Activated naive CD8-positive, alpha-beta T cell treated with anti-CD3 and anti-CD28 coated beads, Interleukin-2, amount 50 U/mL, for 16 hours (primary cell): ENCODE measurements at regions not wholly inside any gene's neighbourhood (a gene's known extent, or its start where the extent isn't known, plus 50 kb on each side); places are given as distances from the start of the nearest gene placed in this dataset.

Experiments used
- DNase-seq: peaks from one replicate; pipeline ENCODE4 v3.0.0-alpha.2; 2020; ENCODE audit warnings: low read depth, low spot score

DNA sequence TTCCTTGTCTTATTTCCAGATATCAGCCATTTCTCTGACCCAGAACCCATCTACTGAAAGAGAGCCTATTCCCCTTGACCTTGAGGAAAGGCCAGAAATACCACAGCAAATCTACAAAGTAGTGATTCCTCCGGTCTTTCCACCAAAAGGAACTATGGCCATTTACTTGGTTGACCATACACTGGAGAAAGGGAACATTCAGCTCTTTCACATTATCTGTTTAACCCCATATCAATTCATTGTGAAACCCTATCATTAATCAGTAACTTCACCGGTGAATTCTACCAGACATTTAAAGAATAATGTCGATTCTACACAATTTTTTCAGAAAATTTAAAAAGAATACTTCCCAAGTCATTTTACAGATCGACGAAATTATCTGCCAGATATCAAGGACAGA is 265.7 kb upstream of the CLEC14A start:
- no peak for DNase-seq

DNA sequence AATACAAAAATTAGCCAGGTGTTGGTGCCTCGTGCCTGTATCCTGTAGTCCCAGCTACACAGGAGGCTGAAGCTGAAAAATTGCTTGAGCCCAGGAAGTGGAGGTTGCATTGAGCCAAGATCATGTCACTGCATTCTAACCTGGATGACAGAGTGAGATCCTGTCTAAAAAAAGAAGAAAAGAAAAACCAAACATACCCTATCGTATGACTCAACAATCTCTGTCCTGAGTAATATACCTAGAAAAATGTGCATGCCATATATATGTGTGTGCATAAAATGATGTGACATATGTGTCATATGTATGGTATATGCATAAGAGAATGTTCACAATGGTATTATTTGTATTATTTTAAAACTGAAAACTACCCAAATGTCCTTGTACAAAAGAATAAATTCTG is 261.5 kb upstream of the CLEC14A start:
- no peak for DNase-seq

DNA sequence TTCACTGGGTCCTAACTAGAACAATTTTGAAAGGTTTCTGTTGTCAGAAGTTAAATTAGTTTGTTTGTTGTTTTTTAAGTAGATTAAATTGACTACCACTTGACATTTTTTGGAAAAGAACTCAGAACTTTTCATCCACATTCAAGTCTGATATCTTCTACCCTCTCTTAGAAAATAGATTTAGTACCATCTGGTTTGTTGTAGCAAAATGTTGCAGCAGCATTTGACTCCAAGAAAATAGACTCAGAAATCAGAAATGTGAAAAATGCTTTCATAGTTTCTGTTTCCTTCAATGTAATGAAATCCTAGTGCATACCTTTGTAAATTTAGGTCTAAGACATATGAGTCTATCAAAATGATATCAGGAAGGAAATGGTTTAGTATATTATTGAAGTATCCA is 256.3 kb upstream of the CLEC14A start:
- DNase-seq = no peak

DNA sequence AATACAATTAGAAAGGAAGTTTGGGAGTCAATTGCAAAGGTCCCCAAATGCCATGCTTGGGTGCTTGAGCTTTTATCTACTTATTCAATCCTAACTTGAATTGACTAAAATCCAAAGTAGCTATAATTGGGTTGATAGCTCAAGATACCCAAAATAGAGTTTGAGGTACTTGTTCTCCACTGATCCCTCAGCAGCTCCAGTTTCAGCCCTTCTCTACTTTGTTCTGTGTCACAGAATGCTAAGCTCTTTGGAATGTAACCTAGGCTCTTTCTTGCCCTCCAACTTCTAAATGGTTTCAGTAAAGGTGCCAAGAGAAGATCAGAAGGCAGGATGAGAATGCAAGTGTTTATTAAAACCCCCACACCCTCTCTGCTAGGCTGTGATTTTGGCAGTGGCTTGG is 251.4 kb upstream of the CLEC14A start:
- DNase-seq = no peak

DNA sequence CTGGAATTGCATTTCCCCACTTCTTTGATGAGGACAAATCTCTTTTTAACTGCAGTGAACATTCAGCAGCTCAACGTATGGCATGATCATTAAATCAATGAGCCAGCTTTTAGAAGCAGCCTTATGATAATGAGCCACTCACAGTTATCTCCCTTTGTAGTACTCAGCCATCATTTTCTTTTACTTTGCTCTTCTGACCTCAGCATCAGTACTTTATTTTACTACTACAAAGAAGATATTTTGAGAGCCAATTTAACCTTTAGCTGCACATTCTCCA is 250.0 kb upstream of the CLEC14A start:
- DNase-seq = no peak

DNA sequence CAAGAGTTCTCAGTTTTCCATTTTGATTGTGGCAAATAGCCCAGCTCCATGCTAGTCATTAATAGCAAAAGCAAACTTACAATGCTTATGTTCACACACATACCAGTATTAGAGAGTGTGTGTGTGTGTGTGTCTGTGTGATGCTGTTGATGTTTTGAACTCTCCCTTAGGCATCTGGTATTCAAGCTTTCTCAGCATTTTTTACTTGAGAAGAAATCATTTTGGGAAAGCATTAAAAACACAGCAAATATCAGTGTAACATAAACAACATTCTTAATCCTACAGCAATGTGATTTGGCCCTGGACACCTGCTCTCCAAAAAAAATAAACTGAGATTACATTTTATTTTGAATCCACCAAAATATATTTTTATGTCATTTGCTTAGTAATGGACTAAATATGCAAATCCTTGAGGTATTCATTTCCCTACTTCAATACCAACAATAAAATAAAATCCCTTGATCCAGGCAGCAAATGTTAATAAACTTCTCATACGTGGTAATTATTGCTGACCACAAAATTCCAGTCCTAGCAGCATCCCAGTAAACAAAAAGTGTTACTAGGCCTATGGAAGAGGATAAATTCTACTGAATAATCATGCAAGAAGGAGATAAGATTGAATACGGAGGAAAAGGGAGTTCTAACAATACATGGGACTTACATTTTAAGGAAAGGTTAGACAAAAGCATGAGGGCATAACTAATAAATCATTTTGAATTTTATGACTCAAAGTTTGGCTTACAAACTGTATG is 249.5 kb upstream of the CLEC14A start:
- no peak for DNase-seq

DNA sequence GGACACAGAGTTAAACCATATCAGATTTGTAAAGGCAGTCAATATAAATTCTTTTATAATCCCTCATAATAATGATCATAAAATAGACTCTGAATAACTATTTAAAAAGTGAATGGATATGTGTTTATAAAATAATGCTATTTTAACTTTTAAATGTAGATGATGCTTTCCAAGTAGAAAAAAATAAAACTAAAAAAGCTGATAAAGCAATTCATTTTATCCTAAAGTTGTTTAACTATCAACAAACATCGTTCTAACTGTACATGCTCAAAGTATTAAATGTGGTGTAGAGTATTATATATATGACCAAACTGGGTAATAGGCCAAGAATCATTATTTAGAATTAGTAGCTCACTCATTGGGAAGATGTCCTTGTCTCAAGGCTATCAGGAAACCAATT is 248.3 kb upstream of the CLEC14A start:
- no peak for DNase-seq

DNA sequence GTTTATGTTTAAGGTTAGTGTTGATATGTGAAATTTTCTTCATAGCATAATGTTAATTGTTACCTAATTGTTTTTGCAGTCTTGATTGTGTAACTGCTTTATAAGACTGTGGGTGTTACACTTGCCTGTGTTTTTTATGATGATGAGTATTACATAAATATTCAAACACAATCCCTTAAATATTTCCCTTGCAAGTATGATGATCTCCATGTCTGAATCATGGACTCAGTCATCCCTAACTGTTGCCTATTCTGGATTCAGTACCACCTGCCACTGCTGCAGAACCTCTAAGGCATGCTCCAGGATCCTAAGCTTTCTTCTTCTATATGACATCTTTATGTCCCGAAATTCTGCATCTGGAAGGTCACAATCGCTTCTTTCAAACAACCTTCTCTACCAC is 246.3 kb upstream of the CLEC14A start:
- no peak for DNase-seq

DNA sequence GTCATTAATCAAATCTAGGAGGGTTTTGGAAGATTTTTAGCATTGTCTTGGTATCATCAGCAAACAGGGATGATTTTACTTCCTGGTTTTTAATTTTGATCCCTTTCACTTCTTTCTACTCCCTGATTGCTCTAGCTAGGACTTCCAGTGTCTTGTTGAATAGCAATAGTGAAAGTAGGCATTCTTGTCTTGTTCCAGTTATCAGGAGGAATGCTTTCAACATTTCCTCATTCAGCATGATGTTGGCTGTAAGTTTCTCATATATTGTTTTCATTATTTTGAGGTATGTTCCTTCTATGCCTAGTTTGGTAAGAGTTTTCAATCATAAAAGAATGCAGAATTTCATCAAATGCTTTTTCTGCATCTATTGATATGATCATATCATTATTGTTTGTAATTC is 244.2 kb upstream of the CLEC14A start:
- no peak for DNase-seq

DNA sequence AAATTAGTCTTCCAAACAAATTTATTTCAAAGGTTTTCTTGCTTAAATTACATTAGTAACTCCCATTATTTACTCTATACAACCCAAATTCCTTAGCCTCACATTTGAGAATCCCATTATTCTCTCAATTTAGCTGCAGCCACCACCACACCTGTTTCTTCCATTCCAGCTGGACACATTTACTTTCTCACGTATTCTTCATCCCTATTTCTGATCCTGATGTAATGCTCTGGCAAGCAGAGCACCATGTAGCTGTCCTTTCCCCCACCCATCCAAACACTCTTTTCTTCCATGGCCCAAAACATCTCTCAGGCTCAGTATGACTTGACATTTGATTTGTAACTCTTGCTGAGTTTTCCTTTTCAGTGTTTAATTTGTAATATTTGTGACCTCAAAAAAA is 240.2 kb upstream of the CLEC14A start:
- no peak for DNase-seq

DNA sequence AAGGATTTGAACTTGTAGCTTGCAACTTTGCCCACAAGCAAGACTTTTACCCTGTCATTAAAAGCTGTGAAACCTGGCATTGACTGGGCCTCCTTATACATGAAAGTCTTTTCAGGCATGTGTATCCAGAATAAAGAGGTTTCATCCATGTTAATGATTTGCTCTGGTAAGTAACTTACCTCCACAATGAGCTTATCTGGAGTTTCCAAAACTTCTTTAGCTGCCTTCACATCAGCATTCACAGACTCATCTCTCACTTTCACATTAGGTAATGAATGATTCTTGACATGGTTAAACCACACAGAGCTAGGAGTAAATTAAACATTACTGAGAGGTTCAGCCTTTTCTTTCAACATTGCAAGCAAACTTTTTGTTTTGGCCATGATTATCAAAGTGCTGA is 234.4 kb upstream of the CLEC14A start:
- no peak for DNase-seq

DNA sequence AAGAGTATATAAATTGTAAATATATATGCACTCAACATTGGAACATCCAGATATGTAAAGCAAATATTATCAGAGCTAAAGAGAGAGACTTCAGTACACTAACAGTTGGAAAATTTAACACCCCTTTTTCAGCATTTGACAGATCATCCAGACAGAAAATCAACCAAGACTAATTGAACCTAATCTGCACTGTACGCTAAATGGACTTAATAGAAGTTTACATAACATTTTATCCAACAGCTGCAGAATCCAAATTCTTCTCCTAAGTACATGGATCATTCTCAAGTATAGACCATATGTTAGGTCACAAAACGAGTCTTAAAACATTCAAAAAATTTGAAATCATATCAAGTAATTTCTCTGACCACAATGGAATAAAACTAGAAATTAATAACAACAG is 229.1 kb upstream of the CLEC14A start:
- no peak for DNase-seq

DNA sequence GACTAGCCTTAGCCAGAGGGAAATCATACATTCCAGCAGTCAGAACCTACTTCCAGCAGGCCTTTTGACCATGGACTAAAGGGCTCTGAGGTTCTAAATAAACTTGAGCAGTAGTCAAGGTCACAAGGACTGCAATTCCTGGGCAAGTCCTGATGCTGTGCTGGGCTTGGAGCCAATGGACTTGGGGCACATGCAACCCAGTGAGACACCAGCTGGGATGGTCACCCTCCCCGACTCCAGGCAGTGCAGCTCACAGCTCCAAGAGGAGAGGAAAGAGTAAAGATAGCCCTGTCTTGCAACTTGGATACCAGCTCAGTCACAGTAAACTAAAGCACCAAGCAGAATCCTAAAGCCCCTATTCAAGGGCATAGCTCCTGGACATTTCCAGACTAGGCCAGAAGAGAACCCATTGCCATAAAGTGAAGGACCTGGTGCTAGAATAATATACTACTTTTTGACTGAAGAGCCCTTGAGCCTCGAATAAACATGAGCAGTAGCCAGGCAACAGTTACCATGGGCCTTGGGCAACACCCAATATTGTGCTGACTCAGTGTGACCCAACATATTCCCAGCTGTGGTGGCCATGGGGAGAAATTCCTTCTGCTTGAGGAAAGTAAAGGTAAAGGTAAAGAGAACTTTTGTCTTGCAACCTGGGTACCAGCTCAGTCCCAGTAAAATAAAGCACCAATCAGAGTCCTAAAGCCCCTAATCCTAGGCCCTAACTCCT is 226.2 kb upstream of the CLEC14A start:
- no peak for DNase-seq

DNA sequence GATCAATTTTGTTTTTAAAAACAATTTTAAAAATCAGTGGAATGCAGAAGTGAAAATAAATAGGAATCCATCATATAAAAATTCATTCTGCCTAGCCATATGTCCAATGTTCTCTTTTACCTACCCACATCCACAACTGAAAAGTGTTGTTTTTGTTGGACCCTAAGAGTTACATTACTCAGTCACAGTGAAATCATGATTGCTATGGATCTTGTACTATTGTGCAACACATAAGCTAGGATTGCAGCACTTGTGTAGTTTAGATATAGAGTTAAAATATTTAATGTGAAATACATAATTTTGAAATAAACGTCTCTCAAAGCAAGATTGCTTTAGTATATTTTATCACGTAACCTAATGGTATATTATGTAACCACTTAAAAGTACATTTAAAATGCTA is 213.3 kb upstream of the CLEC14A start:
- no peak for DNase-seq

DNA sequence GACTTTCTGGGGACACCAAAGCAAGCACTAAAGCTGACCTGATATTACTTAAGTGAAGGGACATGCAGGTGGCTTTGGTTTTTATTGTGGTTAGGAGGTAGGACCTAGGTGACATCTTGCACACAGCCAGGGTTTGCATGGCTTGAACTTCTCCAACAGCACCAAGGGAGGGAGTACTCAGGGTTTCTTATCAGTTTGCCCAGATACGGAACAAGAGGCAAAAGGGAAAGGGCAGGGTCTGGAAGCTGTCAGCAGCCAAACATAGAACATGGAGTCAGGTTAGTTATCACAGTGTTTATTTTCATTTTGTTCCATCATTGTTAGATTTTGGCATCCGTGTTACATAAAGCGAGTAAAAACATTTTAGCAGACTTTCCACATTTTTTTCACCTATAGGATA is 186.3 kb upstream of the CLEC14A start:
- DNase-seq = no peak

DNA sequence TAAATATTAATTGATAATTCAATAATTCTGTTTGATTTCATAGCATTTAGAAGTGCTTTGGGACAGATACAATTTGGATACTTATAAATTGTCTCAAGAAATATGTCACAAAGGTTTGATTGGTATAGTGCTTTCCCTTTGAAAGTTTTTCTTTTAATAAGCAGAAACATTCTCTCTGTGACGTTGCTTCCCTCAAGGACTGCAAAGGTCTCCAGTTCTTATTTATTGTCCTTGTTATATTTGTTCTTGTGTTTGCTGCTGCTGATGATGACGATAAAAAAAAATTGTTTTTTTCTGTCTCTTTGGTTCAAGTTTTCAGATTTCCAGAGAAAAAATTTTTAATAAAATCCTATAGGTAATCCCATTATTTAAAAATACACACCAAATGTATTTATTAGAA is 176.3 kb upstream of the CLEC14A start:
- DNase-seq = no peak

DNA sequence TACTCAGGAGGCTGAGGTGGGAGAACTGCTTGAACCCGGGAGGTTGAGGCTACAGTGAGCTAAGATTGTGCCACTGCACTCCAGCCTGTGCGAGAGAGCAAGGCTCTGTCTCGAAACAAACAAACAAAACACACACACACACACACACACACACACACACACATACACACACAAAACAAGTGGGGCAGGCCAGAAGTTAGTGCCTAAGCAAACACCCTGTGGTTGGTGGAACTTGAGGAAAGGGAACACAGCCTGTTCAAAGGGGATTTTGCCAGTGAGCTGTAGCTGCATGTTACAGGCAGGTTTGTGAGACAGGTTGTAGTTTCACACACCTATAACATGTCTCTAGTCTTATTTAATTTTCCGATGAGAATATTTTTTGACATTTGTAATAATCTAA is 175.3 kb upstream of the CLEC14A start:
- no peak for DNase-seq

DNA sequence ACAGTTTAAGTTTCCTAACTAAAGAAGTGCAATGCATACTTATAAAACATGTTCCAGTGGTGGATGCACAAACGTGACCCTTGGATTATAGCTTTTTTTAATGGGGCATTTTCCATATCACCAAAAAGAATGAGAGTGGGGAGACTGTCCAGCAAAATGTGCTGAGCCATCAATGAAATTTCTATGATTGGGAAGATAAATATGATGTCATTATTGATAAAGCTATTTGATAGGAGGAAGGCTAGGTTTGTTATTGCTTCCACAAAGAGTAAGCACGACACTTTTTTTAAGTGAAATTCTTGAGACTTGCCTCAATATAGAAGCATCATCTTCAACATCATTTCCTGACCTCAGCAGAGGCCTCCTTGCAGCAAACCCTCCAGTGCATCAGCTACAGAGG is 174.6 kb upstream of the CLEC14A start:
- DNase-seq = no peak

DNA sequence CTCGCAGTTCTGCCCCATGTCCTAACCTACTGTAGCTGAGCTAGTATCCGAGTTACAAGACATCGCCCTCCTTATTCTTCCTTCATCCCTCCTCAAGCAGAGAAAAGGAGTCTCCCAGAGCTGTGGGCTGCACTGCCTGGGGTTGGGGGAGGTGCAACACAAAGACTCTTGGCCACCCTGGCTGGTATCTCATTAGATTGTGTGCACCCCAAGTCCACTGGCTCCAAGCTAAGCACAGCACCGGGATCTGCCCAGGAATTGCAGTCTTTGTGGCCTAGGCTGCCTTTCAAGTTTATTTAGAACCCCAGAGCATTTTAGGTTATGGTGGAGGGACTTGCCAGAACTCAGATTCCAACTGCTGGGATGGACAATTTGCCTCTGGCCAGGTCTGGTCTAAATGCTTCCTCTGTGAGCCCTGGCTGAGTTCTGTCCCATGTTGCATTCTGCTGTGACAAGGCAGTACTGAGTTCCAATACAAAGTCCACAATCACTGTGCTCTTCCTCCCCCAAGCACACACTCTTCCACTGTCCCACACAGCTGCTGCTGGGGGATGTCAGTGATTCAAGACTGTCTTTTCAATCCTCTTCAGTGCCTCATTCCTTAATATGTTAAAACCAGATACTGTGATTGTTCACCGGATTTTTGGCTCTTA is 169.6 kb upstream of the CLEC14A start:
- no peak for DNase-seq

DNA sequence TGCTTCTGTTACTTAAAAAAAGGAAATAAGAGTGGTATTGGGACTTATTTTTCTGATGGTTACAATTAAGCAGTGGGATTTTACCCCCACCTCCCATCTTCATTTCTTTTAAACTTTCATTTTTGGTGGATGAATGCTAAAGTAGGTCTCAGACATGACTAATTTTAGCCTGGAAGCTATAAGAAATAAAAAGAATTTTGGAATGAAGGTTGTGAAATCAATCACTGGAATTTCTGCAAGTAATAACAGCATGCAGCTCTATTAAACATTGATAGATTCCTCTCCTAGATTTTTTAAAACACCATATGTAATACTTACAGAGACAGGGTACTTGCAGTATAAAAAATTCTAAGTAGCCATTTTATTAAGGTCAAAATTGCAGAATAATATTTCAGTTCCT is 164.2 kb upstream of the CLEC14A start:
- DNase-seq = no peak

DNA sequence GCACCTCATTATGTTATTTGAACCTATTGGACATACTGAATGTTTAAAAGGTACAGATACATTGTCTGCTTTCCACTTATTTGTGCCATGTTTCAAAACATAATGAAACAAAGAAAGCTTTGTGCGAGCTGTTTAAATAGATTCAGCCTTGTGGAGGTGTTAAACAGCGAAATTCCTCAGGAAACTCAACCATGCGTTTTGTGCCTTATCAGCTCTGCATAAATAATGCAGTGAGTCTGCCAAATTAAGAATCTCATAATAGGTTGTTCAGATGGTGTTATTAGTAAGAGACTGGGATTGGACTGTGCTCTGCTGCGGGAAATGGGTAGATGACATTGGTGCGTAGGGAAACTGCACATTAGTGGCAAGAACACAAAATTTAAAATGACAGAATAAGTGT is 163.7 kb upstream of the CLEC14A start:
- DNase-seq = no peak

DNA sequence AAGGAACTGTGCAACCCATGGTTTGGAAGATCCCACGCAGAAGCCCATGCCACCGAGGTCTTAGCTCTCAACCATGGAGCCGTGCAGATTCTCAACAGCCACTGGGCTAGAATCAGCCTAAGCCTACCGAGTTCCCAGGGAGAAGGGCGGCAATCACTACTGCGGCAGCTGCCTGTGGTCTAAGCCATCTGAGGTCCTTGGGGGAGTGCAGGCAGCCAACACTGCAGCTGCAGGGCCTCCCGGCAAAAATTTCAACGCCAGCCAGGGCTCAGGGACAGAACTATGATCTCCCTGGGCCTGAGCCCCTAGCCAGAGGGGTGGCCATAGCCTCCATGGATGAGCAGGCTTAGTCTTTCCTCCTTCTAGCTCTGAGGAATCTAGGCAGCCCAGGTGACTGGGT is 156.8 kb upstream of the CLEC14A start:
- DNase-seq = no peak

DNA sequence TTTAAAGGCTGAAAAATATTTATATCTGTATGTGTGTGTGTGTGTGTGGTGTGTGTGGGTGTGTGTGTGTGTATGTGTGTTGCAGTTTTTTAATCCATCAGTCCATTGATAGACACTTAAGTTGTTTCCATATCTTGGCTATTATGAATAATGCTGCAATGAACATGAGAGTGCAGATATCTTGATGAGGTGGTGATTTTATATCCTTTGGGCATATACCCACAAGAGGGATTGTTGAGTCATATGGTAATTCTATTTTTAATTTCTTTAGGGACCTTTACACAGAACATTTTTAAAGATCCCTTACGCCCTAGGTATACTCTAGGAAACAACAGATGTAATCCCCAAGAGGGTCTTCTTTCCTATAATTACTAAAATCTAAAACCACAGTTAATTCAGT is 154.5 kb upstream of the CLEC14A start:
- DNase-seq = no peak
